ENCODE measurements at regions not wholly inside any gene's neighbourhood (a gene's known extent, or its start where the extent isn't known, plus 50 kb on each side); places are given as distances from the start of the nearest gene placed in this dataset.

DNA sequence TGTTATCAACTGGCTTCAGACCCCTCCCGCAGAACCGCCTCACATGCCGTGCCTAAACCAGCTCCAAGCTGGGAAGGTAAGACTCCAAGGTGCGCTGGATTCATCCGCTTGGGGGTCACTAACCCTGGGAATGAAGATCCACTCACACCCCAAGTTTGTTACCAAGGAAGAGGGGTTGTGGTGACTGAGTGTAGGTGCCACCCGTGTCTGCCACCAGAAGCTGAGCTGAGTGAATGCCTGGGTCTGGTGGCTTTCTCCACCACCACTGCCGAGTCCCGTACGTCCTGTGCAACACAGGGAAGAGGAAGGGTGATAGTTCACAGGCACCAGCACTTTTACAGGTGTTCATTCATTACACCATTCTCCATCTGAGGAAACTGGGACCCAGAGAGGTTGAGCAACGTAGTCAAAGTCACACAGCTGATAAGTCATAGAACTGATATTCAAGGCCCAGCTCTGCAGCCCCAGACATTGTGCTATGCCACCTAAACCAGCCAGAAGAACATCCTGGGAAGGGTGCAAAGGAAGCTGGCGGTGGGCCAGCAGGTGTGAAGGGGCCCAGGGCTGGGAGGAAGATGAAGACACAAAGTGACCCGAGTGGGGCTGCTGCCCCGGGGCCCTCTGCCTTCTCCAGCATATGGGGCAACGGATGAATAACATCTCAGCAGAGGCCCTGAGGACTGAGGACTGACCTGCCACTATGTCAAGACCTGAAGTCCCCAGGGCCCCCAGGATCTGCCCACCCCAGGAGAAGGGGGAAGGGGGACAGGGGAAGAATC lies 70.9 kb upstream of the PPP1R26 start:
- ChIA-PET CTCF (interaction anchor here (1.0 to 17.8 kb wide), 2 partner anchors 8 to 327 kb away, joined by 3 to 414 read pairs; partner anchors contain the start of gene OLFM1), POLR2A (no interaction called here)
- WGBS (ENCODE audit: missing lambda C conversion rate): 24% methylated on average over 14 of the region's 14 CpGs
- ATAC-seq (no peak), DNase-seq (ENCODE audit: low read depth in 1 of 2, low spot score in 1 of 2) (no peak), FAIRE-seq (no peak)
- H3K27ac ChIP-seq: no peak overlapping the region
- no peak overlapping the region for H3K4me3 ChIP-seq
- no peak overlapping the region for H3K4me2 ChIP-seq
- TF ChIP-seq, protein P1, sequence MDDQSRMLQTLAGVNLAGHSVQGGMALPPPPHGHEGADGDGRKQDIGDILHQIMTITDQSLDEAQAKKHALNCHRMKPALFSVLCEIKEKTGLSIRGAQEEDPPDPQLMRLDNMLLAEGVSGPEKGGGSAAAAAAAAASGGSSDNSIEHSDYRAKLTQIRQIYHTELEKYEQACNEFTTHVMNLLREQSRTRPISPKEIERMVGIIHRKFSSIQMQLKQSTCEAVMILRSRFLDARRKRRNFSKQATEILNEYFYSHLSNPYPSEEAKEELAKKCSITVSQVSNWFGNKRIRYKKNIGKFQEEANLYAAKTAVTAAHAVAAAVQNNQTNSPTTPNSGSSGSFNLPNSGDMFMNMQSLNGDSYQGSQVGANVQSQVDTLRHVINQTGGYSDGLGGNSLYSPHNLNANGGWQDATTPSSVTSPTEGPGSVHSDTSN (IDR thresholded peaks at IDR 0.05): no peak
- no peak for TF ChIP-seq HOXB13 (CRISPR knock-in tag; IDR thresholded peaks at IDR 0.05; ENCODE audit: low read depth)
- no peak for TF ChIP-seq E2F6 (IDR thresholded peaks at IDR 0.05; ENCODE audit: borderline replicate concordance, low read depth)
- no peak for TF ChIP-seq RNF2 (IDR thresholded peaks at IDR 0.05; ENCODE audit: borderline replicate concordance, low read depth)
- no peak for TF ChIP-seq HDAC2 (IDR thresholded peaks at IDR 0.05)
- no peak for TF ChIP-seq ZNF302 (CRISPR knock-in tag; IDR thresholded peaks at IDR 0.05)
- peaks cover 15% of the 10 kb centered on the region; the same call in 1 of the 3 replicates for H3K9me3 ChIP-seq
- no peaks in the 10 kb centered on the region for H3K4me1 ChIP-seq

DNA sequence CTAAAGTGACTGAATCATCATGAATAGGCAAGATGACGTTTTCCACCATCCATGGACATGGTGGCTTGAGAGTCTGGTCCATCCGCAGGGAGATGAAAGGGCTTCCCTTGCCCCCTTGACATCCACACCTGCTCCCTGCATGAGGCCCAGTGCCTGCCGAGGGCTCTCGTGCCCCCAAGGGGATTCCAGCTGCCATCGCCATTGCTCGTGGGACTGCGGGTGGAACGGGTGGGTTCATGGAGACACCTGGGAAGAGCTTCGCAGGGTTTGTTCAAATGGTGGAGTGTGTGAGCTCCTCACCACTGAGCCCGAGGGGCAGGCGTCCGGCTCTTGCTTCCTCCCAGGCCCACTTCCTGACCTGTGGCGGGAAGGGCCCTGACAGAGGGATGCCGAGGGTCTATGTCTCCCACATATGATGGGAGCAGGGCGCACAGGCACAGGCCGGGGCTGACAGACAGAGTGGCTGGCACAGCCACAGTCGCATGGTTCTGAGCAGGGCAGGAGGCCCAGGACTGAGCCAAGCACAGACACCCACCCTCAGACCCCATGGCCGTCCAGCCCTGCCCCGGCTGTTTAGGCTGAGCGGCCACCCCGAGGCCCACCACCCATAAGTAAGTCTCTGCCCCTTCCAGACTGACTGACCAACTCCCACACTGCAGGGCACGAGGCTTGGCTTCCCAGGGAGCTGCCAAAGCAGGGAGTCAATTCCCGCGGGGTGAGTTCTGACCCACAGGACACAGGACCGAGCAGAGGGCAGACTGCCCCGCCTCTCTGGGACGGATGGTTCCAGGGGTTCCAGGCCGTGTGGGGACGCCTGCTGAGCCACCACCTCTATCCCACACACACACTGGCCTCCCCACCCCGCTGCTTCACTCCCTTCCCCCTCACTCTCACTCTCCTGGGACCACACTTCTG lies 70.0 kb upstream of the PPP1R26 start:
- ChIA-PET POLR2A (no interaction called here), CTCF (interaction anchor here (0.9 to 17.8 kb wide), 7 partner anchors 7 to 631 kb away, joined by 3 to 414 read pairs (median 24); partner anchors contain the start of gene OLFM1)
- ATAC-seq (no peak), DNase-seq (ENCODE audit: low read depth in 1 of 2, low spot score in 1 of 2) (no peak), FAIRE-seq (no peak)
- no peaks in the 10 kb centered on the region for H3K4me1 ChIP-seq
- no peak for TF ChIP-seq TP53 (CRISPR knock-in tag; IDR thresholded peaks at IDR 0.05)
- TF ChIP-seq BHLHE40 (IDR thresholded peaks at IDR 0.05; ENCODE audit: low read depth, low read length): no peak
- H3K4me3 ChIP-seq: no peak overlapping the region
- no peak overlapping the region for H3K27ac ChIP-seq
- no peak overlapping the region for H3K4me2 ChIP-seq
- whole genome bisulfite sequencing (ENCODE audit: missing lambda C conversion rate): 64% methylated on average over 20 of the region's 30 CpGs
- H3K9me3 ChIP-seq: peaks cover 15% of the 10 kb centered on the region; the same call in 1 of the 3 replicates

DNA sequence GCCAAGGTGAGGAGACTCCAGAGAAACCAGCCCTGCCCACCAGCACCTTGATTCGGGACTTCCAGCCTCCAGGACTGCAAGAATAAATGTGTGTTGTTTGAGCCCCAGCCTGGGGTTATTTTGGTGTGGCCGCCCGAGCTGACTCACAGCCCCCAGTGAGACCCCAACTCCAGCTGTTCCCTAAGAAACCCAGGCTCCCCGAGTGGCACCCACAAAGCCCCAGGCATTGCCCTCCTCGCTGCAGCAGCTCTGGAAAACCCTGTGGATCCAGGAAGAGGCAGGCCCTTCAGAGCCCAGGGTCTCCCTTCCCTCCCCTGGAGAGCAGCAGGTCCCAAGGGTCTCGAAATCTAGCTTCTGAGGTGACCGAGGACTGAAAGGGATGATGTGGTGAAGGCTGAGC lies 69.2 kb upstream of the PPP1R26 start:
- H3K4me3 ChIP-seq: no peak overlapping the region
- H3K4me1 ChIP-seq: no peaks in the 10 kb centered on the region
- DNase-seq (ENCODE audit: low read depth in 1 of 2, low spot score in 1 of 2) (no peak), ATAC-seq (no peak), FAIRE-seq (no peak)
- TF ChIP-seq POLR2A (IDR thresholded peaks at IDR 0.05; ENCODE audit: low read length) (no peak), FOSB (CRISPR knock-in tag; IDR thresholded peaks at IDR 0.05) (no peak), MAX (IDR thresholded peaks at IDR 0.05) (no peak)
- H3K4me2 ChIP-seq: no peak overlapping the region
- 33% methylated on average over 4 of the region's 7 CpGs for WGBS (ENCODE audit: missing lambda C conversion rate)
- CTCF ChIA-PET: interaction anchor here (0.9 to 17.8 kb wide), 6 partner anchors 11 to 632 kb away, joined by 3 to 414 read pairs (median 36); partner anchors contain the start of gene OLFM1
- no peak overlapping the region for H3K27ac ChIP-seq
- H3K9me3 ChIP-seq: peaks cover 15% of the 10 kb centered on the region; the same call in 1 of the 3 replicates
- POLR2A ChIA-PET: no interaction called here

DNA sequence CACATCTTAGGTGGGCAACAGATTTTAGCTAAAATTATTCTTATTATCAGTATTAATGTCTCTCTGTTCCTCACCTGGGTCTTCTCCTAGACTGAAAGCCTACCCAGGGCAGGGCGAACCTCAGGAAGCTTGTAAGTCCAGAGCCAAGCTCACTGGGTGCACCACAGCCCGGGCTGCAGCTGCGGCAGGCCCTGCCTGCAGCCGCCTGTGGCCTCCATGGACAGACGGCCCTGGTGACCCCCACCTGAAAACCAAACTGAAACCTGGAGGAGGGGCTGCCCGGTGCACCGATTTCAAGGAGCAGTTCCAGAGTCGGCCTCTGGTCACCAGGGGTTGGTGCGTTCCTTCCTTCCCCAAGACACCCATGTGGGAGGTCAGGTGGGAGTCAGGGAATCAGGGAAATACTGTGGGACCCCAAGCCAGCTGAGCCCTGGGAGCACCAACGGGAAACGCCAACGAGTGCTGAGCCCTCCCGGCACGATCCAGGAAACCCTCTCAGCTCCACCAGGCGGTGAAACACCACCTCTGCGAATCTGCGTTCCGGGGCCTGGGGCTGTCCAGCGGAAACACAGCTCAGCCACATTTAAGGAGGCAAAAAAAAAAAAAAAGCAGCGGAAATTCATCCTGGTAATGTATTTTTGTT lies 68.6 kb upstream of the PPP1R26 start:
- no peak for ATAC-seq
- CTCF ChIA-PET: interaction anchor here (0.6 to 17.8 kb wide), 15 partner anchors 12 to 1813 kb away, joined by 3 to 414 read pairs (median 22); partner anchors contain the start of gene OLFM1

More for the DNA sequence above, 68.6 kb upstream of the PPP1R26 start:
- no peak overlapping the region for H3K4me2 ChIP-seq
- H3K4me3 ChIP-seq: no peak overlapping the region
- no peak overlapping the region for H3K27ac ChIP-seq
- 69% methylated on average over 14 of the region's 20 CpGs for WGBS (ENCODE audit: missing lambda C conversion rate)
- FAIRE-seq (no peak), DNase-seq (ENCODE audit: low read depth in 1 of 2, low spot score in 1 of 2) (no peak)
- peaks cover 15% of the 10 kb centered on the region; the same call in 1 of the 3 replicates for H3K9me3 ChIP-seq
- no peaks in the 10 kb centered on the region for H3K4me1 ChIP-seq
- TF ChIP-seq PHF8 (IDR thresholded peaks at IDR 0.05; ENCODE audit: borderline replicate concordance, low read depth) (no peak), SREBF2 (IDR thresholded peaks at IDR 0.05) (no peak), SMC3 (IDR thresholded peaks at IDR 0.05) (no peak), HOXA7 (CRISPR knock-in tag; IDR thresholded peaks at IDR 0.05) (no peak), ESRRA (IDR thresholded peaks at IDR 0.05; ENCODE audit: borderline replicate concordance, low read length) (no peak), MAFK (IDR thresholded peaks at IDR 0.05; ENCODE audit: partially characterized antibody) (no peak)
- POLR2A ChIA-PET: no interaction called here

Data from A549 (cell line).